ENCODE measurements at regions not wholly inside any gene's neighbourhood (a gene's known extent, or its start where the extent isn't known, plus 50 kb on each side); places are given as distances from the start of the nearest gene placed in this dataset.
"Not testable (repeated sequence)": the region's sequence is repeated elsewhere in the genome, so short reads cannot be mapped to it uniquely, and the experiment has no call there.

DNA sequence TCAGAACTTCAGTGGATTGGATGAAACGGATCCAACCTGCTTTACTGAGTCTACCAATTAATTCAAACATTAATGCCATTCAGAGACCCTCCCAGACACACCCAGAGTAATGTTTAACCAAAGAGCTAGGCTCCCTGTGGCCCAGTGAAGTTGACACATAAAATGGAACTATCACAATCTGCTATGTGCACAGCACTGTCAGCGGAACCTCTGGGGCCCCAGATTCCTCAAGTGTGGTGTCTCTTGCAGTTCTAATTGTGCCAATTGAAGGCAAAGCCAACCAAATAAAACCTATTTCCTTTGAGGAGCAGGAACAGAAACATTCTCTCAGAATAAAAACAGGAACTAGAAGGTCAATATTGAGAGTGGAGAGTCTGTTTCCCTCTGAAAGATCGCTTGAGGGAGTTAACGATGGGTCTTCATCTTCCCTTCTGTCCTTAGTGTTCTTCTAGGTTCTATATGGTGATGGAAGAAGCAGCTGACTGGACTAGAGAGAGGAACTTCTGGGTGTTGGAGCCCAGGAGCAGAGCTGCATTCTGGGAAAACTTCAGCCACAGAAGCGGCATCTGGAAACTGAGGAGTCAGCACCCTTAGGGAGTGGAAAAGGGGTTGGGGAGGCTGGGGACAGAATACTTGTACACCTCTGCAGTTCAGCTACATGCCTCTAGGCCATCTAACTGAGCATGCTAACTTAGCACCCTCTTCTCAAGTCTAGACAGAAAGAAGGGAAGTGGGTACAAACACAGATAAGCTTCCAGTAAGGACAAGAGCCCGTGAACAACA is 174.4 kb upstream of the FBXO11 start:
- H3K4me1 ChIP-seq (ENCODE audit: insufficient read depth, low read length), result no peaks in the 10 kb centered on the region
- no peaks in the 10 kb centered on the region for H3K27me3 ChIP-seq (ENCODE audit: insufficient read depth, low read length)
- no peaks in the 10 kb centered on the region for H3K36me3 ChIP-seq (ENCODE audit: insufficient read depth, low read depth, low read length)
- H3K27ac ChIP-seq (ENCODE audit: low read length), result no peak overlapping the region
- no peak overlapping the region for H3K9ac ChIP-seq (ENCODE audit: low read depth, low read length)
- no peak overlapping the region for H3K4me3 ChIP-seq (ENCODE audit: low read length)
- no peaks in the 10 kb centered on the region for H3K9me3 ChIP-seq (ENCODE audit: insufficient read depth, low read depth, low read length)

GRCh38 chr2:48081317-48081628 is 175.0 kb upstream of the FBXO11 start:
- Histone ChIP-seq H3K4me1 (ENCODE audit: insufficient read depth, low read length) (no peaks in the 10 kb centered on the region), H3K36me3 (ENCODE audit: insufficient read depth, low read depth, low read length) (no peaks in the 10 kb centered on the region), H3K27me3 (ENCODE audit: insufficient read depth, low read length) (no peaks in the 10 kb centered on the region), H3K4me3 (ENCODE audit: low read length) (no peak overlapping the region), H3K27ac (ENCODE audit: low read length) (no peak overlapping the region), H3K9ac (ENCODE audit: low read depth, low read length) (no peak overlapping the region), H3K9me3 (ENCODE audit: insufficient read depth, low read depth, low read length) (no peaks in the 10 kb centered on the region; the same call in 1 of the 2 replicates)

- peaks cover 5% of the 10 kb centered on the region; the same call in 1 of the 2 replicates for H3K4me1 ChIP-seq (ENCODE audit: insufficient read depth, low read length)
- H3K9ac ChIP-seq (ENCODE audit: low read depth, low read length), result no peak overlapping the region
- no peaks in the 10 kb centered on the region for H3K36me3 ChIP-seq (ENCODE audit: insufficient read depth, low read depth, low read length)
- no peaks in the 10 kb centered on the region for H3K27me3 ChIP-seq (ENCODE audit: insufficient read depth, low read length)
- no peak overlapping the region for H3K27ac ChIP-seq (ENCODE audit: low read length)
- H3K9me3 ChIP-seq (ENCODE audit: insufficient read depth, low read depth, low read length), result no peaks in the 10 kb centered on the region; the same call in 1 of the 2 replicates
- H3K4me3 ChIP-seq (ENCODE audit: low read length), result no peak overlapping the region
Observed at GRCh38 chr2:48085888-48086287, 179.6 kb upstream of the FBXO11 start.

GRCh38 chr2:48088994-48089393 is 182.7 kb upstream of the FBXO11 start:
- no peak overlapping the region for H3K27ac ChIP-seq (ENCODE audit: low read length)
- H3K27me3 ChIP-seq (ENCODE audit: insufficient read depth, low read length), result no peaks in the 10 kb centered on the region
- no peak overlapping the region for H3K4me3 ChIP-seq (ENCODE audit: low read length)
- no peaks in the 10 kb centered on the region for H3K36me3 ChIP-seq (ENCODE audit: insufficient read depth, low read depth, low read length)
- H3K9ac ChIP-seq (ENCODE audit: low read depth, low read length), result no peak overlapping the region
- peaks cover 5% of the 10 kb centered on the region; the same call in 1 of the 2 replicates for H3K4me1 ChIP-seq (ENCODE audit: insufficient read depth, low read length)
- H3K9me3 ChIP-seq (ENCODE audit: insufficient read depth, low read depth, low read length), result no peaks in the 10 kb centered on the region; the same call in 1 of the 2 replicates

- H3K9ac ChIP-seq (ENCODE audit: low read depth, low read length), result no peak overlapping the region
- H3K9me3 ChIP-seq (ENCODE audit: insufficient read depth, low read depth, low read length), result no peaks in the 10 kb centered on the region; the same call in 1 of the 2 replicates
- no peak overlapping the region for H3K27ac ChIP-seq (ENCODE audit: low read length)
- no peak overlapping the region for H3K4me3 ChIP-seq (ENCODE audit: low read length)
- H3K4me1 ChIP-seq (ENCODE audit: insufficient read depth, low read length), result peaks cover 5% of the 10 kb centered on the region; the same call in 1 of the 2 replicates
- H3K27me3 ChIP-seq (ENCODE audit: insufficient read depth, low read length), result no peaks in the 10 kb centered on the region
- H3K36me3 ChIP-seq (ENCODE audit: insufficient read depth, low read depth, low read length), result no peaks in the 10 kb centered on the region
Observed at GRCh38 chr2:48089644-48090043, 183.3 kb upstream of the FBXO11 start.

DNA sequence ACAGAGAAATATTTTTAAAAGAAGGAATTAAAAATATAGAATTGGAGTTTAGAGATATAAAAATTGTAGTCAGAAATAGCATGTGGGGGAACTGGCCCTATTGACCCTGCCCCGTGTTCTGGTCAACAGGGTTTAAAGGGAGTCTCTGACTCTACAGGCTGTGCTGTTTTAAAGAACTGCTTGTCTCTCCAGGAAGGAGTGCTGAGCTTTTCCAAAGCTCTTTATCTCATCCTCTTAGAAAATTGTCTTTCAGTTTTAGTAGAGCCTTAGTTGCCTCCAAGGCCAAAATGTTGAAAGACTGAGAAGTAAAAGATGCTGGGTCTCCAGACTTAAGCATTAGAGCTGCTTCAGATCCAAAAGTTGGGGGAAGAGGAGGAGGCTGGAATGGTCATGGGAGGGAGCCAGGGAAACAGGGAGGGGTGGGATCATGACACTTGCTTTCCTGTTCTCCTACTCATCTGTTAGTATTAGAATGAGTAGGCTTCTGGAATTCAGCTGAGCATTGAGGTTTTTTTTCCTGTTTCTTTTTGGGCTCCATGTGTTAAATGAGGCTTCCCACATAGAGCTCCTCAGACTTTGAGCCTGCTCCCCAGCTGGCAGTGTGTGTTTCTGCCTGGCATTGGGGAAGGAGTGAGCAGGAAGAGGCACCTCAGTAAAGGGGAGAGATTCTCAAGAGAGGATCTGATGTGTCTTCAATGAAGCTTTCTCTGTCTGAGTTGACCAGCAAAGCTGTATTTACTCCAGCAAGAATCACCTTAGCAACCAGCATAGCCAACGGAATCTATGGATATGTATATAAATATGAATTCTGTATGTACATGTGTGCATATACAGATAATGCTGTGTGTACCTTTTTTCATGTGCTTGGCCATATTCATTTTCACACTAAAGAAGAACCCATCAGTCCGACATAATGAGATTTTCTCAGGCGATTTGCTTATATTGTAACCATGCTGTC is 186.8 kb upstream of the FBXO11 start:
- no peaks in the 10 kb centered on the region for H3K9me3 ChIP-seq (ENCODE audit: insufficient read depth, low read depth, low read length)
- H3K4me1 ChIP-seq (ENCODE audit: insufficient read depth, low read length), result peaks cover 5% of the 10 kb centered on the region; the same call in 1 of the 2 replicates
- H3K9ac ChIP-seq (ENCODE audit: low read depth, low read length), result no peak overlapping the region
- H3K36me3 ChIP-seq (ENCODE audit: insufficient read depth, low read depth, low read length), result no peaks in the 10 kb centered on the region
- H3K4me3 ChIP-seq (ENCODE audit: low read length), result no peak overlapping the region
- no peaks in the 10 kb centered on the region for H3K27me3 ChIP-seq (ENCODE audit: insufficient read depth, low read length)
- no peak overlapping the region for H3K27ac ChIP-seq (ENCODE audit: low read length)

DNA sequence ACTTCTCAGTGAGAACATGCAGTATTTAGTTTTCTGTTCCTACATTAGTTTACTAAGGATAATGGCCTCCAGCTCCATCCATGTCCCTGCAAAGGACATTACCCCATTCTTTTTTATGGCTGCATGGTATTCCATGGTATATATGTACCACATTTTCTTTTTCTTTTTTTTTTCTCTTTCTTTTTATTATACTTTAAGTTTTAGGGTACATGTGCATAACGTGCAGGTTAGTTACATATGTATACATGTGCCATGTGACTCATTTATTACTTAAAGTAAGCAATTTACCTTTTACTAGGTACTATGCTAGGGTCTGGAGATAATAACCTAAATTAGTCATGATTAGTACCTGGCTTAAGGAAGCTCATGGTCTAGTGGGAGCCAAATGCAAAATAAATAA is 190.5 kb upstream of the FBXO11 start:
- H3K9me3 ChIP-seq (ENCODE audit: insufficient read depth, low read depth, low read length); H3K27ac ChIP-seq (ENCODE audit: low read length); H3K36me3 ChIP-seq (ENCODE audit: insufficient read depth, low read depth, low read length): not testable (repeated sequence)

GRCh38 chr2:48098539-48098938 is 192.2 kb upstream of the FBXO11 start:
- no peak overlapping the region for H3K4me3 ChIP-seq (ENCODE audit: low read length)
- H3K36me3 ChIP-seq (ENCODE audit: insufficient read depth, low read depth, low read length), result no peaks in the 10 kb centered on the region
- no peak overlapping the region for H3K27ac ChIP-seq (ENCODE audit: low read length)
- H3K27me3 ChIP-seq (ENCODE audit: insufficient read depth, low read length), result no peaks in the 10 kb centered on the region
- peaks cover 4% of the 10 kb centered on the region; the same call in 1 of the 2 replicates for H3K9me3 ChIP-seq (ENCODE audit: insufficient read depth, low read depth, low read length)
- no peaks in the 10 kb centered on the region for H3K4me1 ChIP-seq (ENCODE audit: insufficient read depth, low read length)
- no peak overlapping the region for H3K9ac ChIP-seq (ENCODE audit: low read depth, low read length)

More for the DNA sequence above, 190.5 kb upstream of the FBXO11 start:
- not testable (repeated sequence) for H3K9ac ChIP-seq (ENCODE audit: low read depth, low read length); H3K27me3 ChIP-seq (ENCODE audit: insufficient read depth, low read length); H3K4me1 ChIP-seq (ENCODE audit: insufficient read depth, low read length); H3K4me3 ChIP-seq (ENCODE audit: low read length)

- H3K36me3 ChIP-seq (ENCODE audit: insufficient read depth, low read depth, low read length), result no peaks in the 10 kb centered on the region
- H3K9me3 ChIP-seq (ENCODE audit: insufficient read depth, low read depth, low read length), result peaks cover 4% of the 10 kb centered on the region; the same call in 1 of the 2 replicates
- no peak overlapping the region for H3K9ac ChIP-seq (ENCODE audit: low read depth, low read length)
- no peak overlapping the region for H3K4me3 ChIP-seq (ENCODE audit: low read length)
- no peaks in the 10 kb centered on the region for H3K27me3 ChIP-seq (ENCODE audit: insufficient read depth, low read length)
- H3K27ac ChIP-seq (ENCODE audit: low read length), result no peak overlapping the region
- peaks cover 8% of the 10 kb centered on the region; the same call in 1 of the 2 replicates for H3K4me1 ChIP-seq (ENCODE audit: insufficient read depth, low read length)
Observed at GRCh38 chr2:48104418-48104817, 198.1 kb upstream of the FBXO11 start.

DNA sequence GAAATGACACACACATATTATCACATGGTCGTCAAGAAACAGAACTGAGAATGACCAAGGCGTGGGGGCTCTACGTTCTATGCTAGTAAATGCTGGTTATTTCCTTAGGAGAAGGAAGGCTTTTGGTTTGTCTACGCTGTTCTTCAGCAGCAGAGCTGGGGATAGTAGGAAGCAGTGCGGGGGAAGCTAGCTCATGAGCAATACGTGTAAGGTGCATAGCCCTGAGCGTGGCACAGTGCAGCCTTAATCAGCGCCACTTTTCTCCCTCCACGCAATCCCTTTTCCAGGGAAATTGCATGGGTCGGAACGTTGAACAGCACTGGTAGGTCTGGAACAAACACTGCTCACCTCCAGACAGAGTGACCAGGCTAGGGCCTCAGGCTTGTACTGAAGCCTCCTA is 199.6 kb upstream of the FBXO11 start:
- Histone ChIP-seq H3K9ac (ENCODE audit: low read depth, low read length) (peak overlapping the region; percentile 27; the same call in 1 of the 2 replicates), H3K36me3 (ENCODE audit: insufficient read depth, low read depth, low read length) (no peaks in the 10 kb centered on the region), H3K27me3 (ENCODE audit: insufficient read depth, low read length) (no peaks in the 10 kb centered on the region), H3K4me3 (ENCODE audit: low read length) (no peak overlapping the region), H3K9me3 (ENCODE audit: insufficient read depth, low read depth, low read length) (no peaks in the 10 kb centered on the region), H3K4me1 (ENCODE audit: insufficient read depth, low read length) (peaks cover 12% of the 10 kb centered on the region), H3K27ac (ENCODE audit: low read length) (no peak overlapping the region)

DNA sequence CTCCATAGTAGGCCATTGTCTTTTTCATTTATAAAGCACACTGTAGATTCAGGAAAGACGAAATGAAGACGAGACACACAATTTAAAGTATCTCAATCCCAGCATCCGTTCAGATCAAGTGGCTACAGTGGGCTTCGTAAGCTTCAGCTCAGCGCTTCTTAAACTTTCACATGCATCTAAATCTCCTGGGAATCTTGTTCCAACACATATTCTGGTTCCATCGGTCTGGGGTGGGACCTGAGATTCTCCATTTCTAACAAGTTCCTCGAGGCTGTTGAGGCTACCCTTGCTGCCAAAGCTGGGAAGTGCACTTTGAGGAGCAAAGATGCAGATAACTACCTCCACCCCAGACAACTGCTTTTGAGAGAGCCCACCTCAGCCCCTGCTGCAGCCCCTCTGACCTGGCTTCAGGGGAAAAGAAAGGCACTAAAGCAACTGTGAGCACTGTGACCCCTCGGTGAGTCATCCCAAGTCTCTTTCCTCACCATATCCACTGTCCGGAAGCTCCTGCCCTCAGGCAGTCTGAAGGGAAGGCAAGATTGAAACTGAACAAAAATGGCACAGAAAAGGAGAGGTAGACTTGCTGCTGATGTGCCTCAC is 201.1 kb upstream of the FBXO11 start:
- H3K27ac ChIP-seq (ENCODE audit: low read length), result no peak overlapping the region
- H3K4me1 ChIP-seq (ENCODE audit: insufficient read depth, low read length), result peaks cover 15% of the 10 kb centered on the region
- no peaks in the 10 kb centered on the region for H3K27me3 ChIP-seq (ENCODE audit: insufficient read depth, low read length)
- no peaks in the 10 kb centered on the region for H3K36me3 ChIP-seq (ENCODE audit: insufficient read depth, low read depth, low read length)
- H3K9me3 ChIP-seq (ENCODE audit: insufficient read depth, low read depth, low read length), result no peaks in the 10 kb centered on the region
- peak overlapping the region; percentile 10; the same call in 1 of the 2 replicates for H3K9ac ChIP-seq (ENCODE audit: low read depth, low read length)
- no peak overlapping the region; the same call in 1 of the 2 replicates for H3K4me3 ChIP-seq (ENCODE audit: low read length)

All from iPS-20b (cell line).